SK-N-SH treated with all-trans-retinoic acid at 6 μM for 48 hours (cell line): ENCODE measurements at regions not wholly inside any gene's neighbourhood (a gene's known extent, or its start where the extent isn't known, plus 50 kb on each side); places are given as distances from the start of the nearest gene placed in this dataset.

Experiments
- ATAC-seq: fragments of 200-7000 bp; cut with Tn5 transposase; 3 replicates; pipeline ENCODE4 v1.9.1; 2020; ENCODE audit warnings: mild to moderate bottlenecking, moderate library complexity
- BACH2 ChIP-seq: fragments of 250-450 bp; sonication (Bioruptor Pico); IDR thresholded peaks from 2 replicates; pipeline ENCODE4 v1.9.0; 2021; ENCODE audit warnings: mild to moderate bottlenecking, borderline replicate concordance
- CSRNP3 ChIP-seq: fragments of 250-450 bp; sonication (Bioruptor Pico); IDR thresholded peaks from 2 replicates; pipeline ENCODE4 v1.5.1; 2021; ENCODE audit warnings: mild to moderate bottlenecking, moderate library complexity
- ESRRG ChIP-seq: fragments of 250-450 bp; sonication (Bioruptor Pico); IDR thresholded peaks from 2 replicates; pipeline ENCODE4 v1.6.1; 2021; ENCODE audit warnings: mild to moderate bottlenecking
- GLIS3 ChIP-seq: fragments of 250-450 bp; sonication (Bioruptor Pico); IDR thresholded peaks from 2 replicates; pipeline ENCODE4 v1.5.0; 2020; ENCODE audit warnings: mild to moderate bottlenecking, moderate library complexity
- ISL1 ChIP-seq: fragments of 250-450 bp; sonication (Bioruptor Pico); IDR thresholded peaks from 2 replicates; pipeline ENCODE4 v2.1.2; 2022; ENCODE audit warnings: mild to moderate bottlenecking, moderate library complexity
- OSR1 ChIP-seq: fragments of 250-450 bp; sonication (Bioruptor Pico); IDR thresholded peaks from 2 replicates; pipeline ENCODE4 v1.8.0; 2022; ENCODE audit warnings: moderate library complexity, mild to moderate bottlenecking, inconsistent platforms
- PPARA ChIP-seq: fragments of 250-450 bp; sonication (Bioruptor Pico); IDR thresholded peaks from 2 replicates; pipeline ENCODE4 v1.5.0; 2020; ENCODE audit warnings: mild to moderate bottlenecking, borderline replicate concordance
- SNAI2 ChIP-seq: fragments of 250-450 bp; sonication (Bioruptor Pico); IDR thresholded peaks from 2 replicates; pipeline ENCODE4 v1.5.0; 2020; ENCODE audit warnings: mild to moderate bottlenecking, moderate library complexity
- TCF4 ChIP-seq: fragments of 250-450 bp; sonication (Bioruptor Pico); IDR thresholded peaks from 2 replicates; pipeline ENCODE4 v1.8.0; 2021; ENCODE audit warnings: mild to moderate bottlenecking, moderate library complexity, borderline replicate concordance
- TOX ChIP-seq: fragments of 250-450 bp; sonication (Bioruptor Pico); IDR thresholded peaks from 2 replicates; pipeline ENCODE4 v1.8.0; 2021; ENCODE audit warnings: mild to moderate bottlenecking, moderate library complexity, borderline replicate concordance
- ZC3H10 ChIP-seq: fragments of 250-450 bp; sonication (Bioruptor Pico); IDR thresholded peaks from 2 replicates; pipeline ENCODE4 v1.5.1; 2021; ENCODE audit warnings: mild to moderate bottlenecking, moderate library complexity
- ZFP3 ChIP-seq: fragments of 250-450 bp; sonication (Bioruptor Pico); IDR thresholded peaks from 2 replicates; pipeline ENCODE4 v1.5.0; 2020; ENCODE audit warnings: mild to moderate bottlenecking, moderate library complexity
- ZNF8 ChIP-seq: fragments of 450-650 bp; formaldehyde crosslinking; IDR thresholded peaks from 2 replicates; pipeline ENCODE4 v1.5.0; 2020; ENCODE audit warnings: mild to moderate bottlenecking, moderate library complexity
- TF ChIP-seq, protein P1 (sequence below): fragments of 250-450 bp; sonication (Bioruptor Pico); IDR thresholded peaks from 2 replicates; pipeline ENCODE4 v1.8.0; 2021; ENCODE audit warnings: low read depth, mild to moderate bottlenecking, moderate library complexity, borderline replicate concordance
- TF ChIP-seq, protein P2 (sequence below): fragments of 250-450 bp; sonication (Bioruptor Pico); IDR thresholded peaks from 2 replicates; pipeline ENCODE4 v1.5.0; 2020; ENCODE audit warnings: mild to moderate bottlenecking, moderate library complexity
- TF ChIP-seq, protein P3 (sequence below): fragments of 250-450 bp; sonication (Bioruptor Pico); IDR thresholded peaks from 2 replicates; pipeline ENCODE4 v1.5.1; 2020; ENCODE audit warnings: low read depth, mild to moderate bottlenecking, moderate library complexity
- TF ChIP-seq, protein P4 (sequence below): fragments of 250-450 bp; sonication (Bioruptor Pico); IDR thresholded peaks from 2 replicates; pipeline ENCODE4 v1.8.0; 2020; ENCODE audit warnings: mild to moderate bottlenecking, moderate library complexity, borderline replicate concordance

DNA sequence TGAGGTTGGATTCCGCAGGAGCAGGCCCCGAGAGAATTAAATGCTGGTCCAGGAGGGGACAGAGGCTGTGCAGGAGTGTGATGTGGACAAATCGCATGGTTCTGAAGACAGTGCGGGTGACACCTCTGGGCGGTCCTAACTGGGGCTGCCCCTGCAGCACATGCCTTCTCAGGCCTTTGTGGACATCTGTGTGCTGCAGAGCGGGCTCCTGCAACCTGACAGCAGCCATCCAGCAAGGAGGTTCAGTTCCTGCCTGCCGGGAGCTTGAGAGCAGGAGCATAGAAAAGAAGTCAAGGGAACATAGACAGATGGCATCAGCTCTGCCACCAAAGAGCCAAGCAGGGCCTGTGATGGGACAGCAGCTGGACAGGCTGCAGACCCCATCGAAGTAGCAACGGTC, 135.9 kb upstream of the PPP2R2D start:
- TF ChIP-seq ISL1 (CRISPR knock-in tag), result no peak
- TF ChIP-seq, protein P1, sequence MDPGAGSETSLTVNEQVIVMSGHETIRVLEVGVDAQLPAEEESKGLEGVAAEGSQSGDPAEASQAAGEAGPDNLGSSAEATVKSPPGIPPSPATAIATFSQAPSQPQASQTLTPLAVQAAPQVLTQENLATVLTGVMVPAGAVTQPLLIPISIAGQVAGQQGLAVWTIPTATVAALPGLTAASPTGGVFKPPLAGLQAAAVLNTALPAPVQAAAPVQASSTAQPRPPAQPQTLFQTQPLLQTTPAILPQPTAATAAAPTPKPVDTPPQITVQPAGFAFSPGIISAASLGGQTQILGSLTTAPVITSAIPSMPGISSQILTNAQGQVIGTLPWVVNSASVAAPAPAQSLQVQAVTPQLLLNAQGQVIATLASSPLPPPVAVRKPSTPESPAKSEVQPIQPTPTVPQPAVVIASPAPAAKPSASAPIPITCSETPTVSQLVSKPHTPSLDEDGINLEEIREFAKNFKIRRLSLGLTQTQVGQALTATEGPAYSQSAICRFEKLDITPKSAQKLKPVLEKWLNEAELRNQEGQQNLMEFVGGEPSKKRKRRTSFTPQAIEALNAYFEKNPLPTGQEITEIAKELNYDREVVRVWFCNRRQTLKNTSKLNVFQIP (CRISPR knock-in tag), result no peak
- no peak for TF ChIP-seq ZFP3 (CRISPR knock-in tag)
- no peak for TF ChIP-seq ZC3H10 (CRISPR knock-in tag)
- no peak for TF ChIP-seq ZNF8 (CRISPR knock-in tag)
- no peak for TF ChIP-seq TCF4 (CRISPR knock-in tag)
- no peak for TF ChIP-seq OSR1
- no peak for TF ChIP-seq SNAI2 (CRISPR knock-in tag)
- no peak for TF ChIP-seq CSRNP3 (CRISPR knock-in tag)
- TF ChIP-seq, protein P2, sequence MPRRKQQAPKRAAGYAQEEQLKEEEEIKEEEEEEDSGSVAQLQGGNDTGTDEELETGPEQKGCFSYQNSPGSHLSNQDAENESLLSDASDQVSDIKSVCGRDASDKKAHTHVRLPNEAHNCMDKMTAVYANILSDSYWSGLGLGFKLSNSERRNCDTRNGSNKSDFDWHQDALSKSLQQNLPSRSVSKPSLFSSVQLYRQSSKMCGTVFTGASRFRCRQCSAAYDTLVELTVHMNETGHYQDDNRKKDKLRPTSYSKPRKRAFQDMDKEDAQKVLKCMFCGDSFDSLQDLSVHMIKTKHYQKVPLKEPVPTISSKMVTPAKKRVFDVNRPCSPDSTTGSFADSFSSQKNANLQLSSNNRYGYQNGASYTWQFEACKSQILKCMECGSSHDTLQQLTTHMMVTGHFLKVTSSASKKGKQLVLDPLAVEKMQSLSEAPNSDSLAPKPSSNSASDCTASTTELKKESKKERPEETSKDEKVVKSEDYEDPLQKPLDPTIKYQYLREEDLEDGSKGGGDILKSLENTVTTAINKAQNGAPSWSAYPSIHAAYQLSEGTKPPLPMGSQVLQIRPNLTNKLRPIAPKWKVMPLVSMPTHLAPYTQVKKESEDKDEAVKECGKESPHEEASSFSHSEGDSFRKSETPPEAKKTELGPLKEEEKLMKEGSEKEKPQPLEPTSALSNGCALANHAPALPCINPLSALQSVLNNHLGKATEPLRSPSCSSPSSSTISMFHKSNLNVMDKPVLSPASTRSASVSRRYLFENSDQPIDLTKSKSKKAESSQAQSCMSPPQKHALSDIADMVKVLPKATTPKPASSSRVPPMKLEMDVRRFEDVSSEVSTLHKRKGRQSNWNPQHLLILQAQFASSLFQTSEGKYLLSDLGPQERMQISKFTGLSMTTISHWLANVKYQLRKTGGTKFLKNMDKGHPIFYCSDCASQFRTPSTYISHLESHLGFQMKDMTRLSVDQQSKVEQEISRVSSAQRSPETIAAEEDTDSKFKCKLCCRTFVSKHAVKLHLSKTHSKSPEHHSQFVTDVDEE (CRISPR knock-in tag), result no peak
- no peak for TF ChIP-seq TOX (CRISPR knock-in tag)
- TF ChIP-seq, all 23 proteins: peak for 0
- no peak for ATAC-seq

GRCh38 chr10:131766096-131766495, 134.7 kb upstream of the PPP2R2D start:
- ATAC-seq, result no peak

More at GRCh38 chr10:131766096-131766495, 134.7 kb upstream of the PPP2R2D start:
- TF ChIP-seq TCF4 (CRISPR knock-in tag), result no peak
- no peak for TF ChIP-seq ESRRG
- TF ChIP-seq SNAI2 (CRISPR knock-in tag), result no peak
- no peak for TF ChIP-seq ZNF8 (CRISPR knock-in tag)
- TF ChIP-seq, protein P3, sequence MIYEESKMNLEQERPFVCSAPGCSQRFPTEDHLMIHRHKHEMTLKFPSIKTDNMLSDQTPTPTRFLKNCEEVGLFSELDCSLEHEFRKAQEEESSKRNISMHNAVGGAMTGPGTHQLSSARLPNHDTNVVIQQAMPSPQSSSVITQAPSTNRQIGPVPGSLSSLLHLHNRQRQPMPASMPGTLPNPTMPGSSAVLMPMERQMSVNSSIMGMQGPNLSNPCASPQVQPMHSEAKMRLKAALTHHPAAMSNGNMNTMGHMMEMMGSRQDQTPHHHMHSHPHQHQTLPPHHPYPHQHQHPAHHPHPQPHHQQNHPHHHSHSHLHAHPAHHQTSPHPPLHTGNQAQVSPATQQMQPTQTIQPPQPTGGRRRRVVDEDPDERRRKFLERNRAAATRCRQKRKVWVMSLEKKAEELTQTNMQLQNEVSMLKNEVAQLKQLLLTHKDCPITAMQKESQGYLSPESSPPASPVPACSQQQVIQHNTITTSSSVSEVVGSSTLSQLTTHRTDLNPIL (CRISPR knock-in tag), result no peak
- TF ChIP-seq OSR1, result no peak
- TF ChIP-seq, protein P2 (CRISPR knock-in tag), result no peak
- no peak for TF ChIP-seq PPARA (CRISPR knock-in tag)
- TF ChIP-seq, protein P4, sequence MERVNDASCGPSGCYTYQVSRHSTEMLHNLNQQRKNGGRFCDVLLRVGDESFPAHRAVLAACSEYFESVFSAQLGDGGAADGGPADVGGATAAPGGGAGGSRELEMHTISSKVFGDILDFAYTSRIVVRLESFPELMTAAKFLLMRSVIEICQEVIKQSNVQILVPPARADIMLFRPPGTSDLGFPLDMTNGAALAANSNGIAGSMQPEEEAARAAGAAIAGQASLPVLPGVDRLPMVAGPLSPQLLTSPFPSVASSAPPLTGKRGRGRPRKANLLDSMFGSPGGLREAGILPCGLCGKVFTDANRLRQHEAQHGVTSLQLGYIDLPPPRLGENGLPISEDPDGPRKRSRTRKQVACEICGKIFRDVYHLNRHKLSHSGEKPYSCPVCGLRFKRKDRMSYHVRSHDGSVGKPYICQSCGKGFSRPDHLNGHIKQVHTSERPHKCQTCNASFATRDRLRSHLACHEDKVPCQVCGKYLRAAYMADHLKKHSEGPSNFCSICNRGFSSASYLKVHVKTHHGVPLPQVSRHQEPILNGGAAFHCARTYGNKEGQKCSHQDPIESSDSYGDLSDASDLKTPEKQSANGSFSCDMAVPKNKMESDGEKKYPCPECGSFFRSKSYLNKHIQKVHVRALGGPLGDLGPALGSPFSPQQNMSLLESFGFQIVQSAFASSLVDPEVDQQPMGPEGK (CRISPR knock-in tag), result no peak
- TF ChIP-seq BACH2 (CRISPR knock-in tag), result no peak
- no peak for TF ChIP-seq GLIS3 (CRISPR knock-in tag)
- TF ChIP-seq, protein P1 (CRISPR knock-in tag), result no peak
